Uterus (tissue), 2 donors: ENCODE measurements at regions not wholly inside any gene's neighbourhood (a gene's known extent, or its start where the extent isn't known, plus 50 kb on each side); places are given as distances from the start of the nearest gene placed in this dataset.

Experiments
- CTCF ChIP-seq, 4 experiments: fragments of 200-600 bp in 2 of 4; fragments of 450-650 bp in 2 of 4; sonication (generic) in 2 of 4; IDR thresholded peaks; one replicate each; pipeline ENCODE4 v1.5.1; 2016 to 2019; ENCODE audit warnings: antibody characterized with exemption in 4 of 4, mild to moderate bottlenecking in 2 of 4, moderate library complexity in 1 of 4
- POLR2A ChIP-seq, 2 donors: fragments of 450-650 bp; IDR thresholded peaks; one replicate each; pipeline ENCODE4 v1.6.1; 2016; ENCODE audit warnings: antibody characterized with exemption in 2 of 2, mild to moderate bottlenecking in 1 of 2, moderate library complexity in 1 of 2

GRCh38 chr4:132694775-132695174, 454.3 kb upstream of the PCDH10 start:
- TF ChIP-seq POLR2A (IDR thresholded peaks at IDR 0.05) (no peak), CTCF (IDR thresholded peaks at IDR 0.05) (no peak)
